ENCODE measurements at regions not wholly inside any gene's neighbourhood (a gene's known extent, or its start where the extent isn't known, plus 50 kb on each side); places are given as distances from the start of the nearest gene placed in this dataset.

- TF ChIP-seq ZNF462 (CRISPR knock-in tag; IDR thresholded peaks at IDR 0.05) = no peak
- no peak for TF ChIP-seq JUNB (IDR thresholded peaks at IDR 0.05; ENCODE audit: unreplicated experiment)
- no peak for TF ChIP-seq EZH2 (IDR thresholded peaks at IDR 0.05; ENCODE audit: low read depth, unreplicated experiment)
Measured at GRCh38 chr14:84963518-84963917, 566.4 kb upstream of the FLRT2 start (continued).

- Histone ChIP-seq H3K4me3 (no peak overlapping the region), H4K20me1 (replicated peaks; ENCODE audit: insufficient read depth) (no peaks in the 10 kb centered on the region), H3K27ac (ENCODE audit: low read depth) (no peak overlapping the region), H3K4me1 (ENCODE audit: insufficient read depth) (peaks cover 5% of the 10 kb centered on the region; the same call in 1 of the 2 replicates), H3K79me2 (replicated peaks; ENCODE audit: insufficient read depth) (no peaks in the 10 kb centered on the region), H2AFZ (no peak overlapping the region), H3K9me2 (ENCODE audit: insufficient read depth) (no peaks in the 10 kb centered on the region; the same call in 1 of the 2 replicates), H3F3A (replicated peaks; ENCODE audit: low read depth) (no peaks in the 10 kb centered on the region), H3K27me3 (ENCODE audit: insufficient read depth) (no peaks in the 10 kb centered on the region), H3K4me2 (no peak overlapping the region), H3K36me3 (ENCODE audit: insufficient read depth) (no peaks in the 10 kb centered on the region)
- Mint-ChIP-seq H3K36me3 (ENCODE audit: low read depth) (no peaks in the 10 kb centered on the region), H3K9me3 (no peaks in the 10 kb centered on the region; the same call in 2 of the 3 replicates), H3K4me3 (no peak overlapping the region), H3K27me3 (ENCODE audit: insufficient read depth, low read depth, poor library complexity) (no peaks in the 10 kb centered on the region), H3K27ac (no peak overlapping the region), H3K4me1 (peaks cover 18% of the 10 kb centered on the region)
- DNase-seq (ENCODE audit: low spot score) (no peak), ATAC-seq (no peak)
- TF ChIP-seq JUNB (IDR thresholded peaks at IDR 0.05; ENCODE audit: unreplicated experiment) = no peak
- TF ChIP-seq POLR2AphosphoS5 (IDR thresholded peaks at IDR 0.05; ENCODE audit: low read depth) = no peak
- TF ChIP-seq ZNF331 (CRISPR knock-in tag; IDR thresholded peaks at IDR 0.05; ENCODE audit: low read depth) = no peak
Measured at GRCh38 chr14:84965279-84965678, 564.7 kb upstream of the FLRT2 start.

Measured in GM23338 (cell line).